ENCODE measurements at regions not wholly inside any gene's neighbourhood (a gene's known extent, or its start where the extent isn't known, plus 50 kb on each side); places are given as distances from the start of the nearest gene placed in this dataset.

GRCh38 chr14:32006263-32007110, 70.6 kb upstream of the ARHGAP5 start:
- DNase-seq = no peak

- no peak for DNase-seq
Observed at GRCh38 chr14:32007755-32008362, 69.2 kb upstream of the ARHGAP5 start.

GRCh38 chr14:32008602-32009193, 68.4 kb upstream of the ARHGAP5 start:
- no peak for DNase-seq

GRCh38 chr14:32009221-32009975, 67.7 kb upstream of the ARHGAP5 start:
- DNase-seq = no peak

GRCh38 chr14:32009976-32010581, 67.0 kb upstream of the ARHGAP5 start:
- no peak for DNase-seq

- no peak for DNase-seq
Observed at GRCh38 chr14:32010604-32011125, 66.4 kb upstream of the ARHGAP5 start.

- DNase-seq = no peak
Observed at GRCh38 chr14:32011225-32011624, 65.9 kb upstream of the ARHGAP5 start.

GRCh38 chr14:32012062-32012461, 65.0 kb upstream of the ARHGAP5 start:
- no peak for DNase-seq

- no peak for DNase-seq
Observed at GRCh38 chr14:32012571-32012970, 64.5 kb upstream of the ARHGAP5 start.

GRCh38 chr14:32013083-32013482, 64.0 kb upstream of the ARHGAP5 start:
- no peak for DNase-seq

GRCh38 chr14:32014057-32014456, 63.0 kb upstream of the ARHGAP5 start:
- DNase-seq = no peak

- no peak for DNase-seq
Observed at GRCh38 chr14:32014498-32014897, 62.6 kb upstream of the ARHGAP5 start.

GRCh38 chr14:32015166-32015565, 61.9 kb upstream of the ARHGAP5 start:
- no peak for DNase-seq

GRCh38 chr14:32017587-32017986, 59.5 kb upstream of the ARHGAP5 start:
- no peak for DNase-seq

GRCh38 chr14:32018391-32019092, 58.6 kb upstream of the ARHGAP5 start:
- no peak for DNase-seq

- DNase-seq = no peak
Observed at GRCh38 chr14:32019276-32019675, 57.8 kb upstream of the ARHGAP5 start.

GRCh38 chr14:32020882-32021281, 56.2 kb upstream of the ARHGAP5 start:
- no peak for DNase-seq

GRCh38 chr14:32021341-32021740, 55.8 kb upstream of the ARHGAP5 start:
- DNase-seq = no peak

GRCh38 chr14:32022525-32022924, 54.6 kb upstream of the ARHGAP5 start:
- DNase-seq = no peak

- no peak for DNase-seq
Observed at GRCh38 chr14:32022938-32023466, 54.1 kb upstream of the ARHGAP5 start.

- no peak for DNase-seq
Observed at GRCh38 chr14:32023540-32023939, 53.6 kb upstream of the ARHGAP5 start.

Data from GOT3 (cell line).